Activated effector memory CD4-positive, alpha-beta T cell treated with anti-CD3 and anti-CD28 coated beads, Interleukin-2, amount 50 U/mL, for 16 hours (primary cell): ENCODE measurements at regions not wholly inside any gene's neighbourhood (a gene's known extent, or its start where the extent isn't known, plus 50 kb on each side); places are given as distances from the start of the nearest gene placed in this dataset.

Source experiments
- DNase-seq: peaks from one replicate; pipeline ENCODE4 v3.0.0-alpha.2; 2020

GRCh38 chr15:77861997-77862635 is 215.4 kb downstream of the TBC1D2B start:
- DNase-seq, result peak; percentile 41

GRCh38 chr15:77860071-77860691 is 217.3 kb downstream of the TBC1D2B start:
- peak; percentile 50 for DNase-seq

GRCh38 chr15:77859491-77860060 is 217.9 kb downstream of the TBC1D2B start:
- DNase-seq, result no peak

- DNase-seq, result peak; percentile 42
Observed at GRCh38 chr15:77858792-77859490, 218.6 kb downstream of the TBC1D2B start.

GRCh38 chr15:77857419-77857818 is 220.1 kb downstream of the TBC1D2B start:
- DNase-seq, result peak; percentile 34

GRCh38 chr15:77856705-77857346 is 220.7 kb downstream of the TBC1D2B start:
- no peak for DNase-seq

GRCh38 chr15:77855871-77856270 is 221.6 kb downstream of the TBC1D2B start:
- no peak for DNase-seq

- DNase-seq, result no peak
Observed at GRCh38 chr15:77854980-77855379, 222.3 kb upstream of the LINGO1 start.

GRCh38 chr15:77853910-77854309 is 221.2 kb upstream of the LINGO1 start:
- peak; percentile 30 for DNase-seq

GRCh38 chr15:77853008-77853328 is 220.3 kb upstream of the LINGO1 start:
- DNase-seq, result no peak

- DNase-seq, result peak; percentile 50
Observed at GRCh38 chr15:77852241-77853007, 219.7 kb upstream of the LINGO1 start.

- peak; percentile 44 for DNase-seq
Observed at GRCh38 chr15:77851691-77852090, 219.0 kb upstream of the LINGO1 start.

- no peak for DNase-seq
Observed at GRCh38 chr15:77851086-77851485, 218.4 kb upstream of the LINGO1 start.

- DNase-seq, result no peak
Observed at GRCh38 chr15:77846986-77847385, 214.3 kb upstream of the LINGO1 start.

- no peak for DNase-seq
Observed at GRCh38 chr15:77846360-77846759, 213.6 kb upstream of the LINGO1 start.

GRCh38 chr15:77844798-77845446 is 212.2 kb upstream of the LINGO1 start:
- DNase-seq, result peak; percentile 13

GRCh38 chr15:77843546-77843945 is 210.8 kb upstream of the LINGO1 start:
- DNase-seq, result no peak

- peak; percentile 22 for DNase-seq
Observed at GRCh38 chr15:77840991-77841775, 208.5 kb upstream of the LINGO1 start.

- peak; percentile 42 for DNase-seq
Observed at GRCh38 chr15:77839970-77840905, 207.5 kb upstream of the LINGO1 start.

GRCh38 chr15:77839456-77839855 is 206.7 kb upstream of the LINGO1 start:
- peak; percentile 31 for DNase-seq
